ENCODE measurements at regions not wholly inside any gene's neighbourhood (a gene's known extent, or its start where the extent isn't known, plus 50 kb on each side); places are given as distances from the start of the nearest gene placed in this dataset.

- Mint-ChIP-seq H3K4me3 (no peak overlapping the region), H3K27ac (no peak overlapping the region), H3K9me3 (ENCODE audit: insufficient read depth) (no peaks in the 10 kb centered on the region), H3K27me3 (no peaks in the 10 kb centered on the region), H3K4me1 (no peaks in the 10 kb centered on the region)
- intact Hi-C loops (cut with micrococcal nuclease): no loop called here
- Histone ChIP-seq H3K36me3 (replicated peaks in 1 of 2; ENCODE audit: control extremely low read depth in 1 of 2, control insufficient read depth in 1 of 2, extremely low read depth in 1 of 2, insufficient read depth in 2 of 2, low read length in 1 of 2) (no peaks in the 10 kb centered on the region), H2AFZ (ENCODE audit: insufficient read depth, low read depth, low read length, poor library complexity, severe bottlenecking) (no peak overlapping the region), H3K27ac (ENCODE audit: low read length in 2 of 2) (no peak overlapping the region), H3K27me3 (replicated peaks in 1 of 4; ENCODE audit: control extremely low read depth in 1 of 4, control insufficient read depth in 3 of 4, insufficient read depth in 4 of 4, low read length in 3 of 4) (no peaks in the 10 kb centered on the region), H3K9ac (ENCODE audit: low read length) (no peak overlapping the region), H3K9me3 (ENCODE audit: control extremely low read depth in 1 of 3, control insufficient read depth in 2 of 3, insufficient read depth in 1 of 3, low read length in 2 of 3) (no peaks in the 10 kb centered on the region), H3K79me2 (ENCODE audit: control insufficient read depth, insufficient read depth, low read length) (no peaks in the 10 kb centered on the region), H3K4me1 (ENCODE audit: control insufficient read depth in 2 of 2, insufficient read depth in 2 of 2, low read length in 2 of 2) (no peaks in the 10 kb centered on the region), H3K4me2 (replicated peaks; ENCODE audit: low read depth, low read length, poor library complexity, severe bottlenecking) (no peak overlapping the region), H4K20me1 (ENCODE audit: control insufficient read depth, insufficient read depth, low read length, poor library complexity, severe bottlenecking) (no peaks in the 10 kb centered on the region), H3K4me3 (ENCODE audit: control extremely low read depth in 1 of 5, extremely low read depth in 1 of 5, insufficient read depth in 1 of 5, low read depth in 2 of 5, low read length in 4 of 5) (no peak overlapping the region)
- no peak for ATAC-seq (ENCODE audit: low read depth)
- no peak for TF ChIP-seq CTCF (IDR thresholded peaks at IDR 0.05)
- no peak for TF ChIP-seq EZH2 (IDR thresholded peaks at IDR 0.05; ENCODE audit: borderline replicate concordance, insufficient read depth, low read depth, low read length, poor library complexity, severe bottlenecking)
- CTCF ChIA-PET: no interaction called here
- no CpG with 5 or more reads among the region's 2 CpGs for WGBS (ENCODE audit: insufficient coverage)
- no peak for DNase-seq
- POLR2A ChIA-PET: no interaction called here
Observed at GRCh38 chr11:28939381-28939780, 831.2 kb downstream of the METTL15 start.

GRCh38 chr11:28938091-28938490 lies 829.9 kb downstream of the METTL15 start:
- H4K20me1 ChIP-seq (ENCODE audit: control insufficient read depth, insufficient read depth, low read length, poor library complexity, severe bottlenecking): no peaks in the 10 kb centered on the region
- H3K4me1 Mint-ChIP-seq: no peaks in the 10 kb centered on the region
- DNase-seq (no peak), ATAC-seq (ENCODE audit: low read depth) (no peak)
- no peaks in the 10 kb centered on the region for H3K36me3 ChIP-seq (replicated peaks in 1 of 2; ENCODE audit: control extremely low read depth in 1 of 2, control insufficient read depth in 1 of 2, extremely low read depth in 1 of 2, insufficient read depth in 2 of 2, low read length in 1 of 2)
- no peaks in the 10 kb centered on the region for H3K4me1 ChIP-seq (ENCODE audit: control insufficient read depth in 2 of 2, insufficient read depth in 2 of 2, low read length in 2 of 2)
- H3K27ac Mint-ChIP-seq: no peak overlapping the region
- no peaks in the 10 kb centered on the region for H3K27me3 Mint-ChIP-seq
- no peaks in the 10 kb centered on the region for H3K9me3 ChIP-seq (ENCODE audit: control extremely low read depth in 1 of 3, control insufficient read depth in 2 of 3, insufficient read depth in 1 of 3, low read length in 2 of 3)
- H3K9me3 Mint-ChIP-seq (ENCODE audit: insufficient read depth): no peaks in the 10 kb centered on the region
- no peak overlapping the region for H3K9ac ChIP-seq (ENCODE audit: low read length)
- no peak overlapping the region for H3K4me3 Mint-ChIP-seq
- no peak overlapping the region for H3K27ac ChIP-seq (ENCODE audit: low read length in 2 of 2)
- H3K79me2 ChIP-seq (ENCODE audit: control insufficient read depth, insufficient read depth, low read length): no peaks in the 10 kb centered on the region
- no CpG with 5 or more reads among the region's 1 CpG for WGBS (ENCODE audit: insufficient coverage)
- intact Hi-C loops (cut with micrococcal nuclease): no loop called here
- H3K4me3 ChIP-seq (ENCODE audit: control extremely low read depth in 1 of 5, extremely low read depth in 1 of 5, insufficient read depth in 1 of 5, low read depth in 2 of 5, low read length in 4 of 5): no peak overlapping the region
- POLR2A ChIA-PET: no interaction called here
- TF ChIP-seq CTCF (IDR thresholded peaks at IDR 0.05) (no peak), EZH2 (IDR thresholded peaks at IDR 0.05; ENCODE audit: borderline replicate concordance, insufficient read depth, low read depth, low read length, poor library complexity, severe bottlenecking) (no peak)
- H3K27me3 ChIP-seq (replicated peaks in 1 of 4; ENCODE audit: control extremely low read depth in 1 of 4, control insufficient read depth in 3 of 4, insufficient read depth in 4 of 4, low read length in 3 of 4): no peaks in the 10 kb centered on the region
- CTCF ChIA-PET: no interaction called here
- H3K4me2 ChIP-seq (replicated peaks; ENCODE audit: low read depth, low read length, poor library complexity, severe bottlenecking): no peak overlapping the region
- H2AFZ ChIP-seq (ENCODE audit: insufficient read depth, low read depth, low read length, poor library complexity, severe bottlenecking): no peak overlapping the region

Measured in B cell (primary cell).